ENCODE measurements at regions not wholly inside any gene's neighbourhood (a gene's known extent, or its start where the extent isn't known, plus 50 kb on each side); places are given as distances from the start of the nearest gene placed in this dataset.
"Not testable (repeated sequence)": the region's sequence is repeated elsewhere in the genome, so short reads cannot be mapped to it uniquely, and the experiment has no call there.

- no peak for TF ChIP-seq POLR2A (IDR thresholded peaks at IDR 0.05)
- TF ChIP-seq, protein P1, sequence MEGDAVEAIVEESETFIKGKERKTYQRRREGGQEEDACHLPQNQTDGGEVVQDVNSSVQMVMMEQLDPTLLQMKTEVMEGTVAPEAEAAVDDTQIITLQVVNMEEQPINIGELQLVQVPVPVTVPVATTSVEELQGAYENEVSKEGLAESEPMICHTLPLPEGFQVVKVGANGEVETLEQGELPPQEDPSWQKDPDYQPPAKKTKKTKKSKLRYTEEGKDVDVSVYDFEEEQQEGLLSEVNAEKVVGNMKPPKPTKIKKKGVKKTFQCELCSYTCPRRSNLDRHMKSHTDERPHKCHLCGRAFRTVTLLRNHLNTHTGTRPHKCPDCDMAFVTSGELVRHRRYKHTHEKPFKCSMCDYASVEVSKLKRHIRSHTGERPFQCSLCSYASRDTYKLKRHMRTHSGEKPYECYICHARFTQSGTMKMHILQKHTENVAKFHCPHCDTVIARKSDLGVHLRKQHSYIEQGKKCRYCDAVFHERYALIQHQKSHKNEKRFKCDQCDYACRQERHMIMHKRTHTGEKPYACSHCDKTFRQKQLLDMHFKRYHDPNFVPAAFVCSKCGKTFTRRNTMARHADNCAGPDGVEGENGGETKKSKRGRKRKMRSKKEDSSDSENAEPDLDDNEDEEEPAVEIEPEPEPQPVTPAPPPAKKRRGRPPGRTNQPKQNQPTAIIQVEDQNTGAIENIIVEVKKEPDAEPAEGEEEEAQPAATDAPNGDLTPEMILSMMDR (IDR thresholded peaks at IDR 0.05), result no peak
- H3K27ac ChIP-seq, result no peak overlapping the region
- DNase-seq, result no peak
- H3K9me3 ChIP-seq, result peaks cover 0 to under 1% (median 0%) of the 10 kb centered on the region in 4 donors
- H3K27me3 ChIP-seq, result no peaks in the 10 kb centered on the region
- H3K4me1 ChIP-seq, result no peaks in the 10 kb centered on the region
- H3K4me3 ChIP-seq, result no peak overlapping the region
- no peaks in the 10 kb centered on the region for H3K36me3 ChIP-seq
Measured at GRCh38 chr10:2548071-2548470, 519.3 kb upstream of the PFKP start.

- H3K27ac ChIP-seq, result no peak overlapping the region
- no peak for TF ChIP-seq POLR2A (IDR thresholded peaks at IDR 0.05)
- TF ChIP-seq, protein P1 (IDR thresholded peaks at IDR 0.05), result no peak
- H3K27me3 ChIP-seq, result no peaks in the 10 kb centered on the region
- DNase-seq, result no peak
- no peaks in the 10 kb centered on the region for H3K9me3 ChIP-seq
- H3K4me1 ChIP-seq, result no peaks in the 10 kb centered on the region
- H3K36me3 ChIP-seq, result no peaks in the 10 kb centered on the region
- no peak overlapping the region for H3K4me3 ChIP-seq
Measured at GRCh38 chr10:2547606-2548005, 519.7 kb upstream of the PFKP start.

DNA sequence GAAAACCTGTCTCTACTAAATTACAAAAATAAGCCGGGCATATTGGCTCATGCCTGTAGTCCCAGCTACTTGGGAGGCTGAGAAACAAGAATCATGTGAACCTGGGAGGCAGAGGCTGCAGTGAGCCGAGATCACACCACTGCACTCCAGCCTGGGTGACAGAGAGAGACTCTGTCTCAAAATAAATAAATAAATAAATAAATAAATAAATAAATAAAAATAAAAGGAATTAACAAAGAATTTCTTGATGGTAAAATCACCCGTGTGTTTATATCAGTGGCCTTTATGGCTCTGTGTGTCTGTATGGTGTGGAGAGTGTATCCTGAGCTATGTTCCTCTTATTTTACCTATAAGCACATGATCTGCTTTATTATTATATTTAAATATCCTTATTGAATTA, 520.5 kb upstream of the PFKP start:
- H3K9me3 ChIP-seq, DNase-seq, H3K27ac ChIP-seq, H3K4me1 ChIP-seq, H3K36me3 ChIP-seq, H3K4me3 ChIP-seq, H3K27me3 ChIP-seq: not testable (repeated sequence)

DNA sequence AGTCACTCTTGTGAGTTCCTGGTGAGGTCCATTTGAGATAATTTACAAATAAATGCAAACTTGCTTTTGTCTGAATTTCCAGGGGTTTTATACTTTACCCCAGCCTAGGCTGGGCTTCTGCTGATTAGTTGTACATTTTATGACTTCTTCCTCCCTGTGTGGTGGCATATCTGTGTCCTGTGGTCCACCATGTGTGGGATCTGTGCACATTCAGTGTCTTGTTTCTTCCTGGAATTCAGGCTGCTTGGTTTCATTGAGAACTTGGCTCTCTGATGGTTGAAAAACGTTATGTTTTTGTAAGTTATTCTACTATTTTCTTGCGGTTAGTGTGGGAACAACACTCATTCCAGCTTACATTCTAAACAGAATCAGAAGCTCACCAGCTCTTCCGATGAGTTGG, 523.4 kb upstream of the PFKP start:
- TF ChIP-seq, protein P1 (IDR thresholded peaks at IDR 0.05), result no peak
- no peak for TF ChIP-seq POLR2A (IDR thresholded peaks at IDR 0.05)
- no peaks in the 10 kb centered on the region for H3K9me3 ChIP-seq

DNA sequence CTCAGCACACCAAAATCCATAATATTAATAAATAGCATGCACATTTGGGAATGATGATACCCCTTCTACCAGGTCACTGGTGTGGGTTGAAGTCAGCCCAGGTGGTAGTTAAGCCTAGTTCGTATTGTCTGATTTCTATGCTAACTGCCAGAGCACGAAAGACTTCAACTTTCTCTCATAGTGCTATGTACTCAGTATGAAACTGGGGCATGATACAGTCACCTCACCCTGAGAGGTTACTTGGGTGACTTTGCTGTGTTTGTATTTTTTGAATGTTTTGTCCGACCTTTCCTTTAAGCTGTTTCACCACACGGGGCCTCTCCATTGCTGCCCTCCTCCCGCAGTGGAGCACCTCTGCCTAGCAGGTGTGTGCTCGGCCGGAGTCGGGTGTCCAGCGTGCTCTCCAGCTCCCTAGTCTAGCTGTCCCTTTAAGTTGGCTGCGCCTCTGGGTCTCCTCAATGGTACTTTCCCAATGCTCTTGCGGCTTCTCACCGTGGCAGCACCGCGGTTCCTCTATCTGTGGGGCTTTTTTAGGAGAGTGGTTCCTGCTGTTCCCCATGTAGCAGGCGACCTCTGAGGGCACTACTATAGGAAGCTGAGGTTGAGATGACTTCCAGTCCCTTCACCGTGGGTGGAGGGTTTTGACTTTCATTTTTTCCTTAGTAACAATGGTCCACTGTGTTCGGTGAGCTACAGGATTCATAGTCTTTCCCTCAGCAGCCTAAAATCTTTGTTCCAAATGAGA, 524.0 kb upstream of the PFKP start:
- no peaks in the 10 kb centered on the region for H3K27me3 ChIP-seq
- no peak for TF ChIP-seq POLR2A (IDR thresholded peaks at IDR 0.05)
- TF ChIP-seq, protein P1 (IDR thresholded peaks at IDR 0.05), result no peak
- H3K27ac ChIP-seq, result no peak overlapping the region

More for the DNA sequence above, 523.4 kb upstream of the PFKP start:
- no peak overlapping the region for H3K27ac ChIP-seq
- H3K36me3 ChIP-seq, result no peaks in the 10 kb centered on the region
- no peaks in the 10 kb centered on the region for H3K4me1 ChIP-seq
- no peak overlapping the region for H3K4me3 ChIP-seq
- DNase-seq, result no peak
- no peaks in the 10 kb centered on the region for H3K27me3 ChIP-seq

DNA sequence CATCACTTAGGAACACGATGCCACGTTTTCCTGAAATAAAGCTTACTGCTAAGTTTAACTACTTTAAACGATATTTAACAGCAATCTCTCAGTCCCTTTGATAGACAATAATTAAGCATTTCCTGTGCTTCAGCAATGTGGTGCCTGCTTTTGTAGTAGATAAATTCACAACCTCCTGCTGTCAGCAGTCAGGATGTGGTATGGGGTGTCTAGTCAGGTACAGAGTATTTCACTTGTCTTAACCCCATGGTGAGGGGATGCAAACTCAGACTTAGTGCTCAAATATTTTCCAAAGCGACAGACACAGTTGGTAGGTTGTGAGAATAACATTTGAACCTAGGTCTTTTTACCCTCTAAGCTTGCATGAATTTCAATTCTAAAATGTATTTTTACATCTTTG, 526.2 kb upstream of the PFKP start:
- Histone ChIP-seq H3K9me3 (no peaks in the 10 kb centered on the region), H3K4me3 (no peak overlapping the region), H3K4me1 (no peaks in the 10 kb centered on the region), H3K27me3 (no peaks in the 10 kb centered on the region), H3K36me3 (no peaks in the 10 kb centered on the region), H3K27ac (no peak overlapping the region)
- DNase-seq, result no peak
- TF ChIP-seq, protein P1 (IDR thresholded peaks at IDR 0.05), result no peak
- TF ChIP-seq POLR2A (IDR thresholded peaks at IDR 0.05), result no peak

More for the DNA sequence above, 524.0 kb upstream of the PFKP start:
- Histone ChIP-seq H3K4me1 (no peaks in the 10 kb centered on the region), H3K9me3 (no peaks in the 10 kb centered on the region), H3K4me3 (no peak overlapping the region), H3K36me3 (no peaks in the 10 kb centered on the region)
- DNase-seq, result no peak
